ENCODE measurements at regions not wholly inside any gene's neighbourhood (a gene's known extent, or its start where the extent isn't known, plus 50 kb on each side); places are given as distances from the start of the nearest gene placed in this dataset.

GRCh38 chr2:40809156-40809555 lies 357.3 kb upstream of the SLC8A1 start:
- Histone ChIP-seq H3K9me3 (ENCODE audit: control insufficient read depth in 4 of 4, low read length in 3 of 4) (no peaks in the 10 kb centered on the region), H3K9ac (ENCODE audit: low read depth in 1 of 2, low read length in 2 of 2) (no peak overlapping the region), H3K27ac (ENCODE audit: low read depth in 1 of 2, low read length in 2 of 2) (no peak overlapping the region), H3K4me3 (ENCODE audit: low read depth in 1 of 3, low read length in 3 of 3) (no peak overlapping the region), H3K27me3 (ENCODE audit: control insufficient read depth in 4 of 4, insufficient read depth in 4 of 4, low read length in 3 of 4) (no peaks in the 10 kb centered on the region), H3K36me3 (ENCODE audit: control insufficient read depth in 4 of 4, insufficient read depth in 3 of 4, low read depth in 1 of 4, low read length in 3 of 4) (no peaks in the 10 kb centered on the region), H3K4me1 (ENCODE audit: control insufficient read depth in 4 of 4, insufficient read depth in 4 of 4, low read length in 3 of 4) (no peaks in the 10 kb centered on the region)
- no peak for DNase-seq (ENCODE audit: low spot score)
- 74% methylated on average over 10 of the region's 10 CpGs for WGBS
- TF ChIP-seq ZBTB33 (IDR thresholded peaks at IDR 0.05) (no peak), RAD21 (IDR thresholded peaks at IDR 0.05) (no peak), RXRA (IDR thresholded peaks at IDR 0.05) (no peak), REST (IDR thresholded peaks at IDR 0.05) (no peak), HNF4A (conservative IDR thresholded peaks at IDR 0.05) (no peak), TAF1 (conservative IDR thresholded peaks at IDR 0.05) (no peak)

- H3K36me3 ChIP-seq (ENCODE audit: control insufficient read depth in 4 of 4, insufficient read depth in 3 of 4, low read depth in 1 of 4, low read length in 3 of 4), result no peaks in the 10 kb centered on the region
- no peaks in the 10 kb centered on the region for H3K27me3 ChIP-seq (ENCODE audit: control insufficient read depth in 4 of 4, insufficient read depth in 4 of 4, low read length in 3 of 4)
- WGBS, result 84% methylated on average over 2 of the region's 2 CpGs
- no peak overlapping the region for H3K27ac ChIP-seq (ENCODE audit: low read depth in 1 of 2, low read length in 2 of 2)
- H3K4me3 ChIP-seq (ENCODE audit: low read depth in 1 of 3, low read length in 3 of 3), result no peak overlapping the region
- H3K4me1 ChIP-seq (ENCODE audit: control insufficient read depth in 4 of 4, insufficient read depth in 4 of 4, low read length in 3 of 4), result no peaks in the 10 kb centered on the region
- no peak for DNase-seq (ENCODE audit: low spot score)
- H3K9me3 ChIP-seq (ENCODE audit: control insufficient read depth in 4 of 4, low read length in 3 of 4), result no peaks in the 10 kb centered on the region
- H3K9ac ChIP-seq (ENCODE audit: low read depth in 1 of 2, low read length in 2 of 2), result no peak overlapping the region
- no peak for TF ChIP-seq RXRA (IDR thresholded peaks at IDR 0.05)
Measured at GRCh38 chr2:40814616-40815015, 362.7 kb upstream of the SLC8A1 start.

GRCh38 chr2:40820319-40820718 lies 368.4 kb upstream of the SLC8A1 start:
- Histone ChIP-seq H3K9ac (ENCODE audit: low read depth in 1 of 2, low read length in 2 of 2) (no peak overlapping the region), H3K9me3 (ENCODE audit: control insufficient read depth in 4 of 4, low read length in 3 of 4) (no peaks in the 10 kb centered on the region), H3K27ac (ENCODE audit: low read depth in 1 of 2, low read length in 2 of 2) (no peak overlapping the region), H3K4me1 (ENCODE audit: control insufficient read depth in 4 of 4, insufficient read depth in 4 of 4, low read length in 3 of 4) (no peaks in the 10 kb centered on the region), H3K27me3 (ENCODE audit: control insufficient read depth in 4 of 4, insufficient read depth in 4 of 4, low read length in 3 of 4) (no peaks in the 10 kb centered on the region), H3K4me3 (ENCODE audit: low read depth in 1 of 3, low read length in 3 of 3) (no peak overlapping the region), H3K36me3 (ENCODE audit: control insufficient read depth in 4 of 4, insufficient read depth in 3 of 4, low read depth in 1 of 4, low read length in 3 of 4) (no peaks in the 10 kb centered on the region)
- no peak for DNase-seq (ENCODE audit: low spot score)
- TF ChIP-seq HNF4G (IDR thresholded peaks at IDR 0.05) (no peak), CTCF (IDR thresholded peaks at IDR 0.05; ENCODE audit: low read depth, low read length, missing input control) (no peak), REST (IDR thresholded peaks at IDR 0.05) (no peak), RAD21 (IDR thresholded peaks at IDR 0.05) (no peak), EGR1 (IDR thresholded peaks at IDR 0.05; ENCODE audit: low read depth in 2 of 2) (no peak), YY1 (IDR thresholded peaks at IDR 0.05) (no peak), FOXA1 (IDR thresholded peaks at IDR 0.05) (no peak), SP1 (IDR thresholded peaks at IDR 0.05) (no peak), NR2F2 (IDR thresholded peaks at IDR 0.05) (no peak), ATF3 (IDR thresholded peaks at IDR 0.05) (no peak), GABPA (IDR thresholded peaks at IDR 0.05 in 1 of 2, conservative IDR thresholded peaks at IDR 0.05 in 1 of 2) (no peak), ZBTB33 (IDR thresholded peaks at IDR 0.05) (no peak), TAF1 (conservative IDR thresholded peaks at IDR 0.05) (no peak)
